Hepatocyte (in vitro differentiated cells): ENCODE measurements at regions not wholly inside any gene's neighbourhood (a gene's known extent, or its start where the extent isn't known, plus 50 kb on each side); places are given as distances from the start of the nearest gene placed in this dataset.

Experiments
- DNase-seq: peaks from one replicate; pipeline ENCODE4 v3.0.0-alpha.2; 2016; ENCODE audit warnings: low spot score
- H2AFZ ChIP-seq: fragments of 200-600 bp; sonication (generic); 2 replicates; pipeline ENCODE4 v1.6.0; 2016; ENCODE audit warnings: antibody characterized with exemption, mild to moderate bottlenecking
- H3K27ac ChIP-seq: fragments of 200-600 bp; sonication (generic); 2 replicates; pipeline ENCODE4 v1.5.1; 2016; ENCODE audit warnings: mild to moderate bottlenecking
- H3K27me3 ChIP-seq: fragments of 200-600 bp; sonication (generic); 2 replicates; pipeline ENCODE4 v1.6.1; 2016
- H3K36me3 ChIP-seq: fragments of 200-600 bp; sonication (generic); replicated peaks from 2 replicates; pipeline ENCODE4 v1.5.1; 2016; ENCODE audit warnings: low read depth; ENCODE audit not compliant: insufficient read depth
- H3K4me1 ChIP-seq: fragments of 200-600 bp; sonication (generic); 2 replicates; pipeline ENCODE4 v1.5.1; 2016; ENCODE audit warnings: mild to moderate bottlenecking, moderate library complexity; ENCODE audit not compliant: insufficient read depth
- H3K4me2 ChIP-seq: fragments of 200-600 bp; sonication (generic); 2 replicates; pipeline ENCODE4 v1.6.0; 2016
- H3K4me3 ChIP-seq: fragments of 200-600 bp; sonication (generic); 2 replicates; pipeline ENCODE4 v1.5.1; 2016; ENCODE audit warnings: mild to moderate bottlenecking
- H3K79me2 ChIP-seq: fragments of 200-600 bp; sonication (generic); 2 replicates; pipeline ENCODE4 v1.6.0; 2017; ENCODE audit warnings: mild to moderate bottlenecking
- H3K9me2 ChIP-seq: fragments of 200-600 bp; sonication (generic); replicated peaks from 2 replicates; pipeline ENCODE4 v1.6.0; 2017; ENCODE audit warnings: mild to moderate bottlenecking; ENCODE audit not compliant: insufficient read depth
- H3K9me3 ChIP-seq: fragments of 200-600 bp; sonication (generic); 2 replicates; pipeline ENCODE4 v1.5.1; 2016; ENCODE audit warnings: low read depth, mild to moderate bottlenecking
- H4K20me1 ChIP-seq: fragments of 200-600 bp; sonication (generic); 2 replicates; pipeline ENCODE4 v1.6.0; 2016; ENCODE audit warnings: mild to moderate bottlenecking; ENCODE audit not compliant: insufficient read depth, poor library complexity, severe bottlenecking
- EZH2 ChIP-seq: fragments of 200-600 bp; sonication (generic); IDR thresholded peaks from 2 replicates; pipeline ENCODE4 v1.6.1; 2016; ENCODE audit warnings: antibody characterized with exemption, mild to moderate bottlenecking, borderline replicate concordance
- EZH2phosphoT487 ChIP-seq: fragments of 200-600 bp; sonication (generic); IDR thresholded peaks from one replicate; pipeline ENCODE4 v1.6.1; 2018; ENCODE audit warnings: antibody characterized with exemption, mild to moderate bottlenecking, low read depth, moderate library complexity; ENCODE audit not compliant: unreplicated experiment, severe bottlenecking
- WGBS: methylation state at CpG from one replicate; pipeline ENCODE4 v1.1.6; 2016; ENCODE audit warnings: low lambda C conversion rate; ENCODE audit errors: missing lambda C conversion rate; 5-methylcytosine and 5-hydroxymethylcytosine counted together
- TF ChIP-seq, protein P1 (sequence below): fragments of 200-600 bp; sonication (generic); IDR thresholded peaks from 2 replicates; pipeline ENCODE4 v1.5.1; 2016; ENCODE audit warnings: antibody characterized with exemption, mild to moderate bottlenecking; ENCODE audit not compliant: poor library complexity

DNA sequence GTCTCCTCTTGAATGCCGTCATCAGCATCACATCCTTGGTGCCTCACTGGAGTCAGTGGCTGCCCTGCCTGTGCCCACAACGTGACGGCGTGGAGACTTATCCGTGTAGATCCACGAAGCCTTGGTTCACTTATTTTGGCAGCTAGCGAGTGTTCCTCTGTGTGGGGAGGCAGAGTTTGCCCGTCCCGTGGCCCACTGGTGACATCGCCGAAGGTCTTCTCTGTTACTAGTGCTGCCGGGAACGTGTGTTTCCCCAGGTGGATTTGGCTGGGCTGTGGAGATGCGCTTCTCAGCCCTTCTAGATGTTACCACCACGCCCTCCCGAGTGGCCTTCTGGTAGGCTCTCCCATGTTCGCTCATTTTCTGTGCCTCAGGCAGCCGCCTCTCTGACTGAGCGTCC is 169.6 kb downstream of the SEC14L1 start:
- Histone ChIP-seq H2AFZ (no peak overlapping the region), H3K4me1 (peaks cover 71% of the 10 kb centered on the region), H3K9me3 (no peaks in the 10 kb centered on the region), H3K27ac (no peak overlapping the region), H3K36me3 (no peaks in the 10 kb centered on the region), H3K4me2 (no peak overlapping the region), H3K27me3 (no peaks in the 10 kb centered on the region), H3K9me2 (no peaks in the 10 kb centered on the region), H3K4me3 (no peak overlapping the region), H3K79me2 (peaks cover 78% of the 10 kb centered on the region), H4K20me1 (no peaks in the 10 kb centered on the region)
- no peak for DNase-seq
- no peak for TF ChIP-seq EZH2phosphoT487
- TF ChIP-seq, protein P1, sequence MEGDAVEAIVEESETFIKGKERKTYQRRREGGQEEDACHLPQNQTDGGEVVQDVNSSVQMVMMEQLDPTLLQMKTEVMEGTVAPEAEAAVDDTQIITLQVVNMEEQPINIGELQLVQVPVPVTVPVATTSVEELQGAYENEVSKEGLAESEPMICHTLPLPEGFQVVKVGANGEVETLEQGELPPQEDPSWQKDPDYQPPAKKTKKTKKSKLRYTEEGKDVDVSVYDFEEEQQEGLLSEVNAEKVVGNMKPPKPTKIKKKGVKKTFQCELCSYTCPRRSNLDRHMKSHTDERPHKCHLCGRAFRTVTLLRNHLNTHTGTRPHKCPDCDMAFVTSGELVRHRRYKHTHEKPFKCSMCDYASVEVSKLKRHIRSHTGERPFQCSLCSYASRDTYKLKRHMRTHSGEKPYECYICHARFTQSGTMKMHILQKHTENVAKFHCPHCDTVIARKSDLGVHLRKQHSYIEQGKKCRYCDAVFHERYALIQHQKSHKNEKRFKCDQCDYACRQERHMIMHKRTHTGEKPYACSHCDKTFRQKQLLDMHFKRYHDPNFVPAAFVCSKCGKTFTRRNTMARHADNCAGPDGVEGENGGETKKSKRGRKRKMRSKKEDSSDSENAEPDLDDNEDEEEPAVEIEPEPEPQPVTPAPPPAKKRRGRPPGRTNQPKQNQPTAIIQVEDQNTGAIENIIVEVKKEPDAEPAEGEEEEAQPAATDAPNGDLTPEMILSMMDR: no peak
- no peak for TF ChIP-seq EZH2
- 98% methylated on average over 19 of the region's 19 CpGs for WGBS

DNA sequence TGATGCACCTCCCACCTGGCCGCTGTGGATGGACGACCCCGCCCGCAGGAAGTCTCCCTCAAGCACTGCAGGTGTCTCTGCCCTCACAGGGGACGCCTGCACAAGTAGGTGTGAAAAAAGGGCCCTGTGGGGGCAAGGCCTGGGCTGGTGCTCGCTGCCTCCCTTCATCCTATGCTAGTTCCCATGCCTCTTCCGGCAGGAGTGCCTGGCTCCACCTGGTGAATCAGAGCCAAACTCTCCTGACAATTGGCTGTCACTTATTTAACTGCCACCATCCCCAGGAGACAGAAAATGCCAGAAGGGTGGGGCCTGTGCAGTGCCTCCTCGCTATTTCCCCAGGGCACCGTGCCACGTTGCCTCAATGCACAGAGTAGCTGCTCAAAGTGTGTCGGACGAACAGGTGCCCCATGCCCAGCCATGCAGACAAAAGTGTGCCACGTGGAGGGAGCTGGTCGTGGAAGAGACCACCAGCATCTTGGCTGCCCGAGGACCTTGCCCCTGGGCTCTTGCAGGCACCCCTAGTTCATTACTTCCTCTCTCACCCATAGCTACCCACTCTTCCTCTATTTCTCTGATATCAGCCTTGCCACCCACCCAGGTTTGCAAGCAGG is 170.7 kb downstream of the SEC14L1 start:
- no peaks in the 10 kb centered on the region for H3K27me3 ChIP-seq
- H3K4me3 ChIP-seq: no peak overlapping the region
- H3K4me2 ChIP-seq: no peak overlapping the region
- H4K20me1 ChIP-seq: no peaks in the 10 kb centered on the region
- H3K9me2 ChIP-seq: no peaks in the 10 kb centered on the region
- WGBS: 88% methylated on average over 15 of the region's 15 CpGs
- no peak overlapping the region for H2AFZ ChIP-seq
- H3K27ac ChIP-seq: no peak overlapping the region
- H3K9me3 ChIP-seq: no peaks in the 10 kb centered on the region
- peaks cover 76% of the 10 kb centered on the region for H3K79me2 ChIP-seq
- no peaks in the 10 kb centered on the region for H3K36me3 ChIP-seq
- peaks cover 72% of the 10 kb centered on the region for H3K4me1 ChIP-seq
- DNase-seq: no peak
- TF ChIP-seq EZH2phosphoT487 (no peak), EZH2 (no peak)
- TF ChIP-seq, protein P1: no peak

DNA sequence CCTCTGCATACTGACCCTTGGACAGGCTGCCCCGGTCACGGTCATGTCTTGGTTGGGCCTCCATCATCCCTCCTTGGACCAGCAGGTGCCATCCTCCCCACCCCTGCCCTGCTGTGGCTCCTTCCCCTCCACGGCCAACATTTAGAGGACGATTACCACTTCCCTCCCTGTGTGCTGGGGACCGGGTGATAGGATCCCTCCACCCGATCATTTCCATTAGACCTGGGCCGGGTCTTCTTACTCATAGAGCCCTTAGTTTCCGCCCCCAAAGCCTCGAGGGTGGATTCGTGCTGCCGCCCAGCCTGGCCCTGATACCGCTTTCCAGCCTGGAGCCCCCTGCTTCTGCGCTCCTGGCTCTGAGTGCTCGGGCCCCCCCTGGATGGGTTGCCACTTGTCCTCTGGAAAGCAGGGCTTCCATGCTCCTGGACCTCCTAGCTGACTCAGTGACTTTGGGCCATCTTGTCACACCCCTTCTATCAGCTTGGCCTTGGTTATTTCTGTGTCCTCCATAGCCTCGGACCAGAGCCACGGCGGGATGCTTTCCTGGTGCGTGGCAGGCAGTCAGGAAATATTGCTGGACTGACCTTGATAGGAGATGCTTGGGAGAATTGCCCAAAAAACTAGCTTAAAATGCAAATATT is 171.4 kb downstream of the SEC14L1 start:
- H3K4me1 ChIP-seq: peaks cover 68% of the 10 kb centered on the region
- H3K4me3 ChIP-seq: no peak overlapping the region
- DNase-seq: no peak
- peak overlapping the region; percentile 89 for H3K27ac ChIP-seq
- no peaks in the 10 kb centered on the region for H3K9me2 ChIP-seq
- H3K36me3 ChIP-seq: no peaks in the 10 kb centered on the region
- no peaks in the 10 kb centered on the region for H4K20me1 ChIP-seq
- no peaks in the 10 kb centered on the region for H3K27me3 ChIP-seq
- no peaks in the 10 kb centered on the region for H3K9me3 ChIP-seq
- 89% methylated on average over 16 of the region's 18 CpGs for WGBS
- no peak for TF ChIP-seq EZH2
- TF ChIP-seq EZH2phosphoT487: no peak
- TF ChIP-seq, protein P1: no peak
- H3K4me2 ChIP-seq: no peak overlapping the region
- H3K79me2 ChIP-seq: peaks cover 81% of the 10 kb centered on the region
- H2AFZ ChIP-seq: no peak overlapping the region
